Endothelial cell of umbilical vein (primary cell): ENCODE measurements at regions not wholly inside any gene's neighbourhood (a gene's known extent, or its start where the extent isn't known, plus 50 kb on each side); places are given as distances from the start of the nearest gene placed in this dataset.

Source experiments
- BruUV-seq: library from RNA; stranded (reverse); fragments of 400-500 nt; replicated peaks from 2 replicates; lab custom pipeline; 2021; lab: Mats Ljungman, UMichigan
- CTCF ChIA-PET: fragments of 300-600, 350-600 bp; sonication (Branson Sonifier 250); formaldehyde crosslinking; loops from one replicate; lab custom pipeline; 2021; ENCODE audit warnings: antibody characterized with exemption, inconsistent platforms; lab: Charles Lee
- POLR2A ChIA-PET: fragments of 300-600, 350-600 bp; sonication (Branson Sonifier 250); formaldehyde crosslinking; loops from one replicate; lab custom pipeline; 2021; ENCODE audit warnings: antibody characterized with exemption, inconsistent platforms; lab: Charles Lee
- DNase-seq: peaks from one replicate; pipeline ENCODE4 v3.0.0-alpha.2; 2011; ENCODE audit warnings: low read depth, low spot score
- FAIRE-seq: peaks from 2 replicates; lab custom pipeline; 2011; peaks lifted over from hg19 to GRCh38; lab: Jason Lieb, UNC
- H2AFZ ChIP-seq: 2 replicates; pipeline ENCODE4 v1.6.0; 2012; ENCODE audit warnings: low read depth, low read length, control low read depth, inconsistent platforms
- H3K27ac ChIP-seq: 2 replicates; pipeline ENCODE4 v1.5.1; 2011; ENCODE audit warnings: low read depth, mild to moderate bottlenecking, control low read depth, low read length, moderate library complexity; ENCODE audit not compliant: insufficient read depth
- H3K27me3 ChIP-seq, 2 experiments: 2 replicates each; pipeline versions ENCODE4 v1.6.0 to v1.6.1; 2011; ENCODE audit warnings: low read length in 2 of 2, mixed read lengths in 1 of 2; ENCODE audit not compliant: control insufficient read depth in 2 of 2, insufficient read depth in 2 of 2
- H3K36me3 ChIP-seq, 2 experiments: 2 replicates in 1 of 2; 3 replicates in 1 of 2; pipeline ENCODE4 v1.5.1; 2011; ENCODE audit warnings: low read length in 2 of 2, mild to moderate bottlenecking in 1 of 2, moderate library complexity in 1 of 2; ENCODE audit not compliant: control insufficient read depth in 2 of 2, insufficient read depth in 2 of 2; ENCODE audit errors: extremely low read depth in 1 of 2
- H3K4me1 ChIP-seq: 3 replicates; pipeline ENCODE4 v1.5.1; 2011; ENCODE audit warnings: mild to moderate bottlenecking, low read length; ENCODE audit not compliant: control insufficient read depth, insufficient read depth; ENCODE audit errors: extremely low read depth
- H3K4me2 ChIP-seq: 2 replicates; pipeline ENCODE4 v1.6.1; 2011; ENCODE audit warnings: low read length, control low read depth, mixed read lengths; ENCODE audit not compliant: insufficient read depth
- H3K4me3 ChIP-seq, 3 experiments: fragments of 200-600 bp in 1 of 3; sonication (generic), shearing (Covaris generic) in 1 of 3; replicated peaks in 1 of 3; 2 replicates each; pipeline ENCODE4 v1.5.1; 2011 to 2016; ENCODE audit warnings: control low read depth in 3 of 3, low read length in 3 of 3, mild to moderate bottlenecking in 2 of 3, inconsistent platforms in 1 of 3, low read depth in 1 of 3, moderate library complexity in 1 of 3; ENCODE audit not compliant: insufficient read depth in 1 of 3
- H3K79me2 ChIP-seq: 2 replicates; pipeline ENCODE4 v1.6.0; 2012; ENCODE audit warnings: low read length, inconsistent platforms; ENCODE audit not compliant: control insufficient read depth, insufficient read depth
- H3K9ac ChIP-seq: replicated peaks from 2 replicates; pipeline ENCODE3; 2011; ENCODE audit warnings: low read length, control low read depth; ENCODE audit not compliant: insufficient read depth; ENCODE audit errors: extremely low read depth
- H3K9me1 ChIP-seq: replicated peaks from 3 replicates; pipeline ENCODE4 v1.6.0; 2011; ENCODE audit warnings: mild to moderate bottlenecking, low read length; ENCODE audit not compliant: control insufficient read depth, insufficient read depth; ENCODE audit errors: extremely low read depth
- H3K9me3 ChIP-seq: replicated peaks from 2 replicates; pipeline ENCODE4 v1.5.1; 2012; ENCODE audit warnings: low read length, inconsistent platforms; ENCODE audit not compliant: control insufficient read depth, insufficient read depth
- H4K20me1 ChIP-seq: replicated peaks from 2 replicates; pipeline ENCODE3; 2011; ENCODE audit warnings: mild to moderate bottlenecking, low read length; ENCODE audit not compliant: control insufficient read depth, insufficient read depth; ENCODE audit errors: extremely low read depth
- CTCF ChIP-seq, 2 donors: IDR thresholded peaks; 1 replicate in 1 of 2; 2 replicates in 1 of 2; pipeline ENCODE4 v1.5.1; 2011; ENCODE audit warnings: low read length in 2 of 2, mild to moderate bottlenecking in 2 of 2, moderate library complexity in 2 of 2, control low read depth in 1 of 2, inconsistent platforms in 1 of 2, low read depth in 1 of 2; ENCODE audit not compliant: insufficient read depth in 1 of 2; ENCODE audit errors: extremely low read depth in 1 of 2
- EZH2 ChIP-seq: IDR thresholded peaks from 2 replicates; pipeline ENCODE4 v1.6.1; 2012; ENCODE audit warnings: borderline replicate concordance, low read depth, mild to moderate bottlenecking, moderate library complexity, low read length, inconsistent platforms; ENCODE audit not compliant: severe bottlenecking
- FOS ChIP-seq: IDR thresholded peaks from 2 replicates; pipeline ENCODE4 v1.6.1; 2011; ENCODE audit warnings: mild to moderate bottlenecking, low read length, moderate library complexity, borderline replicate concordance; ENCODE audit not compliant: insufficient read depth
- GATA2 ChIP-seq: IDR thresholded peaks from 2 replicates; pipeline ENCODE4 v1.7.0; 2011; ENCODE audit warnings: low read depth, mild to moderate bottlenecking, moderate library complexity, mixed read lengths, low read length; ENCODE audit not compliant: insufficient read length, insufficient read depth
- JUN ChIP-seq: IDR thresholded peaks from 2 replicates; pipeline ENCODE4 v1.6.1; 2011; ENCODE audit warnings: borderline replicate concordance, low read depth; ENCODE audit not compliant: insufficient read length, insufficient read depth
- MAX ChIP-seq: IDR thresholded peaks from 2 replicates; pipeline ENCODE4 v1.6.1; 2011; ENCODE audit not compliant: insufficient read depth, insufficient read length
- MYC ChIP-seq: IDR thresholded peaks from one replicate; pipeline ENCODE4 v1.6.1; 2011; ENCODE audit warnings: mild to moderate bottlenecking, low read depth, low read length
- POLR2A ChIP-seq: IDR thresholded peaks from 2 replicates; pipeline ENCODE4 v1.6.1; 2012; ENCODE audit warnings: low read depth, mild to moderate bottlenecking, control low read depth, low read length
- POLR2AphosphoS5 ChIP-seq: IDR thresholded peaks from 2 replicates; pipeline ENCODE4 v1.6.1; 2012; ENCODE audit warnings: low read depth, mild to moderate bottlenecking, control low read depth, low read length, moderate library complexity; ENCODE audit not compliant: insufficient read depth
- dilution Hi-C: fragments of 300-500 bp; cut with MboI; formaldehyde crosslinking; loops from one replicate; pipeline ENCODE4 v1.15.0; 2019; ENCODE audit warnings: low sequenced_read_pairs; ENCODE audit not compliant: extremely low pct_ligation_motif_present
- intact Hi-C: fragments of 100-400 bp; cut with micrococcal nuclease; formaldehyde crosslinking; loops from one replicate; pipeline ENCODE4 v1.10.0; 2022

- intact Hi-C loops (no loop called here), dilution Hi-C loops (no loop called here)
- Histone ChIP-seq H3K9me1 (no peaks in the 10 kb centered on the region), H3K27me3 (no peaks in the 10 kb centered on the region), H3K4me3 (no peak overlapping the region), H3K9me3 (no peaks in the 10 kb centered on the region), H3K27ac (no peak overlapping the region), H2AFZ (no peak overlapping the region), H4K20me1 (no peaks in the 10 kb centered on the region), H3K4me2 (no peak overlapping the region), H3K79me2 (no peaks in the 10 kb centered on the region), H3K4me1 (no peaks in the 10 kb centered on the region), H3K9ac (no peak overlapping the region), H3K36me3 (no peaks in the 10 kb centered on the region)
- ChIA-PET POLR2A (no interaction called here), CTCF (no interaction called here)
- no peak for TF ChIP-seq MYC
- no peak for TF ChIP-seq GATA2
- TF ChIP-seq CTCF (IDR thresholded peaks at IDR 0.05; ENCODE audit: extremely low read depth in 1 of 2, insufficient read depth in 1 of 2, low read depth in 1 of 2, low read length in 2 of 2) = no peak
- TF ChIP-seq POLR2AphosphoS5 = no peak
- TF ChIP-seq POLR2A = no peak
- TF ChIP-seq FOS = no peak
- no peak for TF ChIP-seq EZH2
- TF ChIP-seq MAX = no peak
- no peak for TF ChIP-seq JUN
- FAIRE-seq (no peak), DNase-seq (no peak)
- no TSS peak for BruUV-seq
These were observed 814.5 kb upstream of the MIR17HG start for GRCh38 chr13:90532861-90533492.
